OCI-M2 (cell line): ENCODE measurements at regions not wholly inside any gene's neighbourhood (a gene's known extent, or its start where the extent isn't known, plus 50 kb on each side); places are given as distances from the start of the nearest gene placed in this dataset.

Experiments
- DNase-seq: peaks from one replicate; lab custom pipeline; 2025; ENCODE audit not compliant: unreplicated experiment; lab: John Stamatoyannopoulos, UW

DNA sequence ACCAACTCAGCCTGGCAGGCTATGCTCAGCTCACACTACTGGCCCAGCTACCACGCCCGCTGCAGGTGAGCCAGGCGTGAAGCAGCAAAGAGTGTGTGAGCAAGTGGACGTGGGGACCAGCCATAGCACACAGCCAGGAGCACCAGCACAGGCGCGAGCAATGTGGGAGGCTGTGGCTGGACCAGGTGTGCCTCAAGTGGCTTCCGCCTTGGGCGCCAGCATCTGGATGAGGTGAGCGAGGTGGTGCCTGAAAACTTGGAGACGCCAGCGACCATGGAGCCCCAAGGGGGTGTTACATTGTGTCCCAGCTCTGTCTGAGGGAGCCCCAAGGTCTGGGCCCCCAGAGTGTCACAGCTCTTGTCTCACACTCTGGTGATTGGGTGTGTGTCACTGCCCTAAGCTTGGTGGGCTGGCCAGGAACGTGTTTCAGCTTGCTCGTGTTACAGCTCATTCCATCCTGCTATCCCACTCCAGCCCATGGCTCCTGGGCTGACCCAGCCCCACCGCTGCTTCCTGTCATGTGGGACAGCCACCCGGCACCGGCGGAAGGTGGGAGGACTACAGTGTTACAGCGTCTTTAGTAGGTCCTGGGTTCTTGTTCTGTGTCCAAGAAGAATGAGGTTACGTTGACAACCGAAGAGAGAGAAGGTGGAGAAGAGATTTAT, 508.0 kb upstream of the MMS22L start:
- DNase-seq, result no peak

DNA sequence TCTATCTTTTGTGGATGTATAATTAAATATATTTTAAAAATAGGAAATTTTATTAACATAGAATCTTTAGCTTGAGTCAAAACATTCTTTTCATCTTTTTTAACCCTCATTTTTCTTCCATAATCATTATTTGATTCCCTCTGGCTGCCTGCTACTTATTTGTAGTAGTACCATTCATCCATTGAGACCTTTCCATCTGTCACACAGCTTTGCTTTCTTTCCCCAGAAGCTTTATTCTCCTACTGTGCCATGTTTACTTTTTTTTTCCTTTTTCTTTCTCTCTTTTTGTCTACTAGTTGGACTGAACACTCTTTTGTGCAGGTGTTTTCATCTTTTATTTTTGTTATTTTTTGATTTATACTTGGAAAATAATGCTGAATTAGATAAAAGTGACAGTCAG, 522.6 kb upstream of the MMS22L start:
- no peak for DNase-seq

DNA sequence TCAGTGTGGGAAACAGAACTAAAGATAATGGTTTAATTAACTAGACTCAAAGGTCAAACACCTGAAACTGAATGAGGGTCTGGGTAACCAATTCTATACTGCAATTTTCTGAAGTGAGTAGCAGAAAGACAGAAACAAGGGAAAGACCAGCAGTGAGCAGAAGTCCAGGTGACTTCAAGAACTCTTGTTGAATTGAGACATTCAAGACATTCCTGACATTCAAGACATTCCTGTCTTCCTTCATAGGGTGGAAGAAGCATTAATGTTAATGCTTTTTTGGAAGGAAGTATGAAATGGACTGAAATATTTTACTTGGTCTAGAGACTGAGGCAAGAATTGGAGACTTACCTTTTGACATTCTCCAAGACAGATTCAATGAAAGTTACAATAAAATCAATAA, 529.9 kb upstream of the MMS22L start:
- no peak for DNase-seq

DNA sequence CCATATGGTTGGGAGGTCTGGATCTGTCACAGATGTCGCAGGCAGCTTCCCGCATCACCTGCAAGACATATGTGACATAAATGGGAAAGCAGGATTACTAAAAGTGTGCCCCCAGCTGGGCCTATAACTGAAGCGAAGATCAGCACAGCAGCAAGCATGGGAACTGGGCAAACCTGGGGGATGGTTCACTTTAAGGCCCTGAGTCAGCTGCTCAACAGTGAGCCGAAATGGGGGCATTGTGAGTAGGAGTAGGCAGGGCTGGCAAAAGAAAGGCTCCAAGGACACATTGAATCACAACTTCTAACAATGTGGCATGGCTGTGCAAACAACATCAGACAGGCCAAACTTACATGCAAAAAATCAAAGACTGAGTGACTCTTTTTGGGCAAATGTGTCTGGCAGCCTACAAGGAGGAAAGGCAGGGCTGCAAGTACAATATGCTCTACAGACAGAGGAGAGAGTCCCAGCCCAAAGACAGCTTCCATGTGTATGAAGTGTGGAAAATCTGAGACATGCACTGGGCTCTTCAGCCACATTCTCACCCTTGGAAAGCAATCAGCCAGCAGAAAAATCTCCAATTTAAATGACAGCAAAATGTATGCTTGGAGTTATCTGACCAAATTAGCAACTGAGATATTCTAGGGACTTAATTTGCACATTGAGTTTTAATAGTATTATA, 531.0 kb upstream of the MMS22L start:
- no peak for DNase-seq

DNA sequence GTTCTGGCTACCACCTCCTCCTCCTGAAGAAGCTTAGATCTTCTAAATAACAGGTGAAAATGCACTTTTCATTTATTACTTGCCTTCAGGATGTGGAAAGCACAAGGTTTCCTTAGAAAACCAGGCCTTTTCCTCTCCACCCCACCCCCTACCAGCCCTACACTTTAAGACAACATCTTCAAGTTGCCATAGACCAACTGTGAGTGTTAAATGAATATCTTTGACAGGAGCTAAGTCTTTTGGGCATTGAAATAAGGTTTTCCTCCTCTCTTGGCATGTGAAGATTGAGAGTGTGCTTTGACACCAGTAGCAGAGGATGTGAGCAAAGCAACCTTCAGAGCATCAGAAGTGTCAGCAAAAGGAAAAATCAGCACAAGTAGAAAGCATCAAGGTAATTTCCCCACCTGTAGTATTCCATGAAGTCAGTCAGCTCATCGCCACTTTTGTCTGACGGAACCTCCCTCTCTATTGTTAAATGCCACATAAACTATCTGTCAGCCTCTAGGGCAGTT, 532.3 kb upstream of the MMS22L start:
- no peak for DNase-seq

DNA sequence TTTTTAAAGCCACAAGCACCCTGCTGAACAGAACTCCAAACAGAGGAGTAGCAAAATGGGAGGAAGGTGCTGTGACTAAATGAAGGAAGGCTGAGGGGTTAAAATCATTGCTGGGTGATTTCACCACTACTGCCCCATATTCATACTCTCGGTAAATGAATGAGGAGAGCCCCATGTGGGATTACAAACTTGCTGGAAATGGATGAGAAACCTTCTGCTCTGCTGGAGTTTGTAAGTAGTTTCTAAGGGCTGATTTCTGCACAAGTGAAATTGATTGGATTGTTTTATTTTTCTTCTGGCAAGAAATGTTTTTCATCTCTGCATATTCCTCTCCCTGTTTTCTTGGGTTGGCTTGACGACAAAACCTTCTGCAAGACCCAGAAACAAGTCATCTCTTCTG, 533.5 kb upstream of the MMS22L start:
- DNase-seq, result no peak

DNA sequence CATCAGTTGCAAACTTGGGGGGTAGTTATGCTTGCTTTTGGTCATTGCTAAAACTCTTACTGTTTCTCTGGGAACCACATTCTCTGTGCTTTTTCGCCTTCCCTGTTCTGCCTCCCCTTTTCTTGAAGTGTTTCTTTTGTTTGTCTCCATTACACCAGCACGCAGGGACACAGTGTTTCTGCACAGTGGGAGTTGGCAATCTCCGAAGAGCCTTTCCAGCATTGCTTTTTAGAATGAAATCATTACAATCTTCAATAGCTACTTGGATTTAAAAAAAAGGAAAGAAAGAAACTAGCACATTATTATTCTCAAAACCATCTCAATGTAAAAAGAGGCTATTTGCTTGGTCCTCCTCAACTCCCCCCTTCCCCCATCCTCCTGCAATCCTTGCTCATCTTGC, 536.7 kb upstream of the MMS22L start:
- no peak for DNase-seq

DNA sequence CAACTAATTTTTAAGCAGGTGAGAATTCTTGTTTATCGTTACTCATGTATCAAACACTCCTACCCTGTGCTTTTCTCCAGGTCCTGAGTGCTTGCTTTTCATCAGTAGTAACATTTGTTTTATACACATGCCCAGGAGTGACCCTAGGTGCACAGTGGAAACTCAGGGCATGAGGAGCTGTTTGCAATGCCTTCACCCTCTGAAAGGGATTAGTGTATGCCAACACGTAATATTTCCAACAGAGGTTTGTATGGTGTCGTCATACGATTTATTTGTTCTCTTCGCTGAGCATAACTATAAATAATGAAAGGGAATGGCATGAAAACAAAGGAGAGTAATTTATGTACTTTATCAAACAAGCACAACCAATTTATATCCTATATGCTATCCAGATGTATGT, 537.4 kb upstream of the MMS22L start:
- no peak for DNase-seq

DNA sequence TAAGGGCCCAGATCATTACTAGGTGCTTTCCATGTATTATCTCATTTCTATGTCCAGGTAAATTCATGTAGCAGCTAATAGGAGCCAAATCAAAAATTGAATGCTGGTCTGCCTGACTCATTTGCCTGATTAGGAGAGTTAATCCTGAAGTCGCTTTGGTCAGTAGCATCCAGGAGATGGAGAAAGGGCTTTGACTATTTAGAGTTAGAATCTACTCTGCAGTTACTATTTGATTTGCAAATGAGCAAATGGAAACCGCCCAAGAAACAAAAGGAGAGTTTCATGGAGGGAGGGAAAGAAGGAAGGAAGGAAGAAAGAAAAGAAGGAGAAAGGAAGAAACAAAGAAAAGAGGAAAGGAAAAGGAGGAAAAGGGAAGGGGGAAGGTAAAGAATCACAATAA, 539.6 kb upstream of the MMS22L start:
- DNase-seq, result no peak

DNA sequence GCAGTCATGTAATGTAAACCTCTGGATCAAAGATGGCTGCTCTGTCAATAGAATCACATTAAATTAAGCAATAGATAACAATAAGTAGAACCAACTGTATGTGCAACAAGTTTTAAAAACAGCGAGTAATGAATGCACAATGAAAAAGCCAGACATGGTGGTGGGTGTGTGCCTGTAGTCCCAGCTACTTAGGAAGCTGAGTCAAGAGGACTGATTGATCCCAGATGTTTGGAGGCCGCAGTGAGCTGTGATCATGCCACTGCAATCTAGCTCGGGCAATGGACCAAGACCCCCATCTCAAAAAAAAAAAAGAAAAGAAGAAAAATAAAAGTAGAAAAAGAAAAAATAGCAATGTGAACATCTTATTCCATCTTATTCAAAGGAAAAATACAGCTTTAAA, 558.7 kb upstream of the MMS22L start:
- no peak for DNase-seq

DNA sequence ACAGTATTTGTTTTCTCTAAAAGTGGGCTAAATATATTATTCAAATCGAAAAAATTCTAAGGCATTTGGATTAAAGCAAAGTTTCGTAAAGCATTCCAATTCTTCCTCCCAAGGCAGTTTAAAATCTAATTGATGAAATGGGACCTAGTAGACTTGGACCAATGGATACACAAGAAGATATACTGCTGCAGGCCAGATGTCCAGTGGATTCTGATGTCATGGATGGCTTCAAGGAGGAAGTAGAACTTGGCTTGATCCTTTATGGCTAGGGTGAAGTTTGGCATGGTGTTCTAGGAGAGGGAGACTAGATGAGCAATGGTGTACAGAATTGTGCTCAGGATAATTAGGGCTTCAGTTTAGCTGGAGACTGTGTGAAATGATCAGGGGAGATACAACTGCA, 559.5 kb upstream of the MMS22L start:
- DNase-seq, result no peak

DNA sequence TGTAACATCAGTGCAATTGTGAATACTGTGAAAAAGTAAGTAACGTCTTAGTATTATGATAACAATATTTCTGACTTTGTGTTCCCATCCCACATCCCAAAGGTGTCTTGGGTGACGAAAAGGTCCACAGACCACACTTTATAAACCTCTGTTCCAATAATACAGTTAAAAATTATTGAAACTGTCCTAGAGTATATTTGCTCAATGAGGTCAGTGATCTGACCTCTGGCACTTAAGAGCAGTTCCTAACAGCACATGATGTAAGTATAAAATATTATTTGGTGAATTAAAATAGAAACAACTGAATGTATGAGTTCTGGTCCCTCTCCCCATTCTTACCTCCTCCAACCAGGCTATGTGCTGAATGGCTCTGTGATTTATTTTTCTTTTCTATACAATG, 566.4 kb upstream of the MMS22L start:
- no peak for DNase-seq

DNA sequence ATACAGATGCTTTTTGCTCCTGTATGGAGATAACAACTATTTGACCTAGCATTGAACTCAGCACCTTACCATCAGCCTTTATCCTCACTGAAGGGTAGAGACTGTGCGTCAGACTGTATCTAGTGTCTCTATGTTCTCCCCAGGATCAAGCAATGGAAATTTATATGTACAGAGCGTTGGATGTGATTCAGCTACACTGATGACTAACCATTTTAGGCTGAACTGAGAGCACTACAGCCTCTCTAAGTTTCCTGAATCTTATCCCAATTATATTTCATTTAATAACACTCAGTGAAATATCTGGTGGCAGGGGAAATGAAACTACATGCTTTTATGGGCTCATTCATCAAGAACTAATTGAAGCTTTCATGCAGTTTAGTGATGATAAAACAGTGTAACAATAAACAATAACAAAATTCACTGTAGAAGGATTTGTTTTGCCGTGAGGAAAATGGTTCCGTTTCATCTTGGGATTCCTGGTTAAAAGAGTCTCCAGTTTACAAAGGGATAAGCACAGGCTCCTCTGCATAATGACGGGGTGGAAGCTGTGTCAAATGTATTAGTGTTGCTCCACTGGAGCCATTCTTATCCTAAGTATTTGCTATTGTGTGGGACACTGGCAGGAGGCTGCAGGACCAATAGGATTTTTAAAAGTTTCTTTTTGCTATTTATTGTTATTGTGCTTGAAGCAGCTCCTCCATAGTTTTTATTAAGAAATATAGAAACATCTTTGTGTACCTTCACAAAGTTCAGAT, 567.6 kb upstream of the MMS22L start:
- DNase-seq, result no peak

DNA sequence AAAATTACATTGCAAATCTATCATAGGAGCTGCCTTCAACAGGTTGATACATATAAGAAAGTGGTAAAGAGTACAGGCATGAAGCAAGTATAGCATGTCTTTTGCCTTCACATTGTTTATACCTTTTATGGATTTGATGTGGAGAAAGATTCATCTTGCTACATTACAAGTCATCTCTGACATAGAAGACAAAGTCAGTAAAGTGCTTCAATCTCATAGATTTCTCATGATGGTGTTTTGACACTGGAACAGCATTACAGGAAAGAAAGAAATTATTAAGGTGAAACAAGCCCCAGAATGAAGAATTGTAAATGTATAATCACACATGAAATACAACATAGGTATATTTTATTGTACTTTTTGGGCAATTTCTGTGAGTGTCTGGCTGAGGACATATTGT, 580.7 kb upstream of the MMS22L start:
- no peak for DNase-seq

DNA sequence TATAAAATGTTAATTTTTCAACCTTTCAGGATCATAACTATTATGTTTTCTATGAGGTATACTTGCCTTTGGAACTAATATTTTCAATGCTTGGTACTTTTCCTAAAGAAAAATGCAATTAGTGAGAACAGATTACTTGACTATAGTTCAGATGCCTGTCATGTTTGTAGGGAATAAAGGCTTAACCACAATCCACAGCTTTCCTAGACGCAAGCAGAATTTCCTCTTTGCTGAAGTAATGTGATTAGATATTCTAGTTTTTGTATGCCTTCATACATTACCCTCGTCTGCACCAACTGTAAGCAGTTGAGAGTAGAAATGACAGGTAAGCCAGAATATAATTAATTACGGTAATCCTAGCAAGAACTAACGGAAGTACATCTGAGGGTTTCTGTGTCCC, 581.4 kb upstream of the MMS22L start:
- DNase-seq, result no peak

DNA sequence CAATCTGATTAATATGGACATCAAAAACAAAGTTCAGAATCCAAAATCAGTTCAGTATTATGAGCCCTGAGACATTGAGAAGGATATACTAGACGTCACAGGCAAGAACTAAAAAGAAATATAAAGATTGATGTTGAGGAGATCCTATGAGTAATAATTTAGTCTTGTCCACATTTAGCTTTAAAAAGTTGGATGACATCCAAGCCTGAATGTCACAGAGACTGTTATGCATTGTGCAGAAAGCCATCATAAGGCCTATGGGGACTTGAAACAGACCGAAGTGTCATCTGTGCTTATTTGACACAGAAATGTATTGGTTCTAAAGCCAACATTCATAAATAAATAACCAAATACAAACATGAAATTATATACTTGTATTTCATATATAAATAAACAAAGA, 581.8 kb upstream of the MMS22L start:
- no peak for DNase-seq

DNA sequence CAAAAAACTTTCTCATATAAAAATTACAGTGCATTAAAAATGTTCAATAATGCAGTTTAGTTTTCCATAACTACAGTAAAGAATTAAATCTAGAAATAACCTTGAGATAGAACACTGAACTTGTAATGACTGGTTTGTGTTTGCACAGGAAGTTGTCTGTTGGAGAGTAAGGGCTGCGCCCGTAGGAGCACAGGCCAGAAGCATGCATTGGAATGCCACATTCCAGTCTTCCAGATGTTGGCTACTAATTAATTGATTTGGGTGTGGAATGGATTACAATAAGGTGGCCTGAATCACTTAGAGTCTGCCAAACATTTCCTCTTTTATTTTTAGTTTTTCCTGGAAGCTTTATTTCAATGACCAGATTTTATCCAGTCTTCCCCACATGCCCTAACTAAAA, 582.6 kb upstream of the MMS22L start:
- DNase-seq, result no peak

DNA sequence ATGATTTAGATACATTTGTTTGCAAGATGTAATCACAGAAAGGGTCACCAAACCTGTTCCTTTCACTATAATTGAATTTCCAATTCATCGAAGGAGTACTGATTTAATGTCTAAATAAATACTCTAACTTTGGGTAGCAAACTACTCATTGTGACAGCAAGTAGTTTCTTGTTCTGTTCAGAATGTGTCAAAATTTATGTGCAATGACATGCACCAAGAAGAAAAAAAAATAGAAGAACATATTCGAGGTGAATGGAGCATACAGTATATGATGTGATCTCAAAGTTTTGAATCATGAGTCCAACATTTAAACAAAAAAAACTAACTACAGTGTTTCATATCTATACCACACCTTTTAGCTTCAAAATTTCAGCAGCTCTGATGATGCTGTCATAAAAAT, 583.6 kb upstream of the MMS22L start:
- DNase-seq, result no peak

DNA sequence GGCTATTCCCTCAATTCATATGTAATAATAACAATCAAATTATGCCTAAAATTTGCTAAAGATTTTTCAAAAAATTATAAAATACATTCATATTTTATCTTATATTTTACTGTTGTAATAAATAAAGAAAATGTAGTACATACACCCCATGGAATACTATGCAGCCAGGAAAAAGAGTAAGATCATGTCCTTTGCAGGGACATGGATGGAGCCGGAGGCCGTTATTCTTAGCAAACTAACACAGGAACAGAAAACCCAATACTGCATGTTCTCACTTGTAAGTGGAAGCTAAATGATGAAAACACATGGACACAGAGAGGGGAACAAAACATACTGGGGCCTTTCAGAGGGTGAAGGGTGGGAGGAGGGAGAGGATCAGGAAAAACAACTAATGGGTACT, 584.2 kb upstream of the MMS22L start:
- no peak for DNase-seq

DNA sequence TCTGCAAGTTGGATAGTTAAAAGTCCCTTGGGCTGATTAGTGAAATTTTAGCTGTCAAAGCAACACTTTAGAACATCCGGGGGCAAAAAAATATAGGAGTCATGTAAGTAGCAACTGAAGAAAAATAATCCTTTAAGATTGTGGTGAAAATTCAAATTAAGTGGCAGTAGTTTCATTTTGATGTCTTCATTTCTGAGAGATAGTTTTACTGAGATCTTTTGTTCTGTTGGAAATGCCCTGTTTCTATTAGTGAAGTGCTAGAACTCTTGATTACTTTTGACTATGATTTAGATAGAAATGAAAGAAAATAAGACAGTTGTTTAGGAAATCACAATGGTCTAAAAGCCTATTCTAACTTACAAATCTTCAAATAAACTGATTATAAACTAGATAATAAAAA, 587.3 kb upstream of the MMS22L start:
- DNase-seq, result no peak

DNA sequence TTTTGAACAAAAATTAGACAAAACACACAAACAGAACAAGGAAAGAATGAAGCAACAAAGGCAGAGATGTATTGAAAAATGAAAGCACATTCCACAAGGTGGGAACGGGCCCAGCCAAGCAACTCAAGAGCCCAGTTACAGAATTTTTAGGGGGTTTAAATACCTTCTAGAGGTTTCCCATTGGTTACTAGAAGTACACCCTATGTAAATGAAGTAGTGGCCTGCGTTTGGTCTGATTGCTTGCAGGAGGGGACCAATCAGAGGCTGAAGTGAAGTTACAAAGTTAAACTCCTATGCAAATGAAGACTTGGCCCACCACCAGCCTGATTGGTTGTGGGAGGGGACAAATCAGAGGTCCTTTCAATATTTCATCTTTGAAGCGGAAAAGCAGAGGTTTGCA, 593.7 kb upstream of the MMS22L start:
- DNase-seq, result no peak

DNA sequence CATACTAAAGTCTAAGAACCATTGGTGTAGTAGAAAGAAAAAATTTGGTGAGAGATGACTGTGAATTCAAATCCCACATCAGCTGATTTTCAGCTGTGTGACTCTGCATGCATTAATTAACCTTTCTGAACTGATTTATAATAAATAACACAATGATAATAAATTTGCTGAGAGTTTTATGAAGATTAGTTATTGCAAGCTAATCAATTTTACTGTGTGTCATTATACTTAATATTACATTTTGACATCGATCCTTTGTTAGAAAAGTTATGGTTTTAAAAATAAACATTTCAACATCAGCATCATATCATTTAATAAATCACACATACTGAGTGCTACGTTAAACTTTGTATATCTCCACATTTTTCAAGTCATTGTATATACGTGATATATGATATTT, 599.7 kb upstream of the MMS22L start:
- no peak for DNase-seq
